ENCODE measurements at regions not wholly inside any gene's neighbourhood (a gene's known extent, or its start where the extent isn't known, plus 50 kb on each side); places are given as distances from the start of the nearest gene placed in this dataset.

- peak; percentile 56 for DNase-seq (ENCODE audit: low read depth)
These were observed 263.4 kb downstream of the MRTFB start for GRCh38 chr16:14334366-14335080.

GRCh38 chr16:14333361-14333760 lies 262.2 kb downstream of the MRTFB start:
- DNase-seq (ENCODE audit: low read depth) = no peak

GRCh38 chr16:14331020-14331419 lies 259.9 kb downstream of the MRTFB start:
- no peak for DNase-seq (ENCODE audit: low read depth)

- no peak for DNase-seq (ENCODE audit: low read depth)
These were observed 258.7 kb downstream of the MRTFB start for GRCh38 chr16:14329727-14330350.

DNA sequence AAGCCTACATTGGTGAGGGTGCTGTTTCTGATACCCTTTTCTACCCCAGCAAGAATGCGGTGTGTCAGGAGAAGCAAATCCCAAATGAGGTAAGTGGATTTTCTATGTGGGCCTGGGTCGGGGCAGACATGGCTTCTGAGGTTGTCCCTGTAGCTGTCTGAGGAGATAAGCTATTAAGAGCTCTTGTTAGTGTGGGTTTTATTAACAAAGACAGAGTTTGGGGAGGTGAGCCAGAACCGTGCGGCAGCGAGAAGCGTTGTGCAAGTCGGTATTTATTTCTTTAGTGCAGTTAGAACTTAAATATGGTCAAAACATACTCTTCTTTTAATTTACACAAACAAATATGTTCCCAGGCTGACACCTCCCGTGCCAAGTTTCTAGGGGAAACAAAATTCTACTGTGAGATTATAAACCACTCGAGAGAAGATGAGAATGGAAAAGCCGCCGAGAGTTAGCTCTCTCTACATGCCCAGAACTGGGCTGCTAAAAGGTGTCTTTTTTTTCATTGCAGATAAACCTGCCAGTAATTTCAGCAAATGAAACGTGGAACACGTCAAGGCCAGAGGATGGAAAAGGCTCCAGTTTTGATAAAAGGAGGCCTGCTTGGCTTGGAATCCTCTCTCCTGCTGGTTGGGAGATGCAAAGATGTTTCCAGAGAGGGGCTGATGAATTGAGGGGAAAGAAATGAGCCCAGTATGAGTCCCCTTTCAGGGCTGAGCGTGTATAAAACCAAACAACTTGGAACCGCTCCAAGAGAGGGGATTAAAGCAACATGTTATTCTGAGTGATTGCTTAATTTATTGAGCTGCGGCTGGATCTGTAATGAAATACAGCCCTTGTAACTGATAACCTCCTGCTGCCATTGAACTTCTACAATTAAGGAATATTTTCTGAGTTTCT lies 254.6 kb downstream of the MRTFB start:
- no peak for DNase-seq (ENCODE audit: low read depth)

DNA sequence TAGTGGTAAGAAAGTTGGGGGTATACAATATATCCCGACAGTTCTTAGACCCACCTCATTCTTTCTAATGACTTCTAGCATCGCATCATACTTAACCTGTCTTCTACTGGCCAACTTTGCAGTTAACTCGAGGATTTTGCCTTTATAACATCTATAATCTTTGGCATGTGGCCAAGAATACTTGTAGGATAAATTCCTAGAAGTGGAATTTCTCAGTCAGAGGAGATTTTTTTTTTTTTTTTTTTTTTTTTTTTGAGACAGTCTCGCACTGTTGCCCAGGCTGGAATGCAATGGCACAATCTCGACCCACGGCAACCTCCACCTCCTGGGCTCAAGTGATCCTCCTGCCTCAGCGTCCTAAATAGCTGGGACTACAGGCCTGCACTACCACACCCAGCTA lies 253.5 kb downstream of the MRTFB start:
- peak; percentile 56 for DNase-seq (ENCODE audit: low read depth)

GRCh38 chr16:14322186-14322585 lies 251.1 kb downstream of the MRTFB start:
- no peak for DNase-seq (ENCODE audit: low read depth)

DNA sequence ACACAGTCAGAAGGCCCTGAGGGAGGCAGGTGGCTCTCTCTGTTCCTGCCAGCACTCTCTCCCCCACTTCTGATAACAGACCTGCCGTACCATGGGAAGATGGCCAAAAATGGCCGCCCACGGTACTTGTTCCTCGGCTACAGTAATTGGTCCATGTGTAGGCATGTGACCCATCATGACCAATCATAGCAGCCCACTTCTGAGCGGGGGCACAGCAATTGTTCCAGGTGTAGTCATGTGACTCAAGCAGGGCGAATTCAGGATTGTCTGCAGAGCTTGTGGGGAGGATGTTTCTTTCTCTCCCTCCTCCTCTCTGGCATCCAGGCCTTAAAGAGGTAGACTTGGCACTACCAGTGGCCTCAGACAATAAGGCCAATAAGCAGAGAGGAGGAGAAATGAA lies 250.4 kb downstream of the MRTFB start:
- DNase-seq (ENCODE audit: low read depth) = no peak

- no peak for DNase-seq (ENCODE audit: low read depth)
These were observed 249.3 kb downstream of the MRTFB start for GRCh38 chr16:14320406-14320805.
